Panc1 (cell line): ENCODE measurements at regions not wholly inside any gene's neighbourhood (a gene's known extent, or its start where the extent isn't known, plus 50 kb on each side); places are given as distances from the start of the nearest gene placed in this dataset.

Source experiments
- ATAC-seq: fragments of 200-7000 bp; cut with Tn5 transposase; 2 replicates; pipeline ENCODE4 v1.9.1; 2020; ENCODE audit warnings: mild to moderate bottlenecking, moderate library complexity
- BruUV-seq: library from RNA; stranded (reverse); fragments of 400-500 nt; replicated peaks from 2 replicates; lab custom pipeline; 2021; lab: Mats Ljungman, UMichigan
- CTCF ChIA-PET: fragments of 300-600 bp; sonication (Branson Sonifier 250); formaldehyde crosslinking; loops from one replicate; lab custom pipeline; 2022; ENCODE audit warnings: antibody characterized with exemption; lab: Charles Lee
- POLR2A ChIA-PET: fragments of 300-600 bp; sonication (Branson Sonifier 250); formaldehyde crosslinking; loops from one replicate; lab custom pipeline; 2022; ENCODE audit warnings: antibody characterized with exemption; lab: Charles Lee
- DNase-seq: peaks from one replicate; pipeline ENCODE4 v3.0.0-alpha.2; 2010; ENCODE audit warnings: low read depth, low spot score
- H3K27ac ChIP-seq: 2 replicates; pipeline ENCODE4 v1.5.1; 2011; ENCODE audit warnings: mild to moderate bottlenecking, low read length, inconsistent platforms
- H3K27me3 ChIP-seq: fragments of 200-500 bp; sonication (Bioruptor generic); 2 replicates; pipeline ENCODE4 v1.6.0; 2014; ENCODE audit warnings: low read length, inconsistent platforms; ENCODE audit not compliant: control insufficient read depth, insufficient read depth
- H3K36me3 ChIP-seq: fragments of 200-500 bp; sonication (Bioruptor generic); 2 replicates; pipeline ENCODE4 v1.5.1; 2014; ENCODE audit warnings: inconsistent platforms, mild to moderate bottlenecking, low read length, moderate library complexity; ENCODE audit not compliant: control insufficient read depth, insufficient read depth
- H3K4me1 ChIP-seq: 2 replicates; pipeline ENCODE4 v1.5.1; 2011; ENCODE audit warnings: inconsistent platforms, mild to moderate bottlenecking, low read length, moderate library complexity; ENCODE audit not compliant: control insufficient read depth, insufficient read depth
- H3K4me3 ChIP-seq, 2 experiments: 2 replicates each; pipeline ENCODE4 v1.5.1; 2011 to 2012; ENCODE audit warnings: low read depth in 2 of 2, low read length in 2 of 2, mild to moderate bottlenecking in 2 of 2, inconsistent platforms in 1 of 2, moderate library complexity in 1 of 2
- H3K9me3 ChIP-seq: fragments of 200-500 bp; sonication (Bioruptor generic); 2 replicates; pipeline ENCODE4 v1.5.1; 2014; ENCODE audit warnings: low read depth, mild to moderate bottlenecking, inconsistent platforms, low read length, moderate library complexity; ENCODE audit not compliant: control insufficient read depth, insufficient read depth
- CTCF ChIP-seq: fragments of 450-650 bp; IDR thresholded peaks from 2 replicates; pipeline ENCODE4 v1.5.1; 2017; ENCODE audit warnings: mild to moderate bottlenecking
- POLR2AphosphoS5 ChIP-seq: IDR thresholded peaks from 2 replicates; pipeline ENCODE4 v1.6.1; 2012; ENCODE audit warnings: mild to moderate bottlenecking, low read depth, low read length, moderate library complexity
- REST ChIP-seq, 2 experiments: IDR thresholded peaks; 2 replicates each; pipeline ENCODE4 v1.6.1; 2011 to 2012; ENCODE audit warnings: low read depth in 2 of 2, control low read depth in 1 of 2, low read length in 1 of 2, mild to moderate bottlenecking in 1 of 2, moderate library complexity in 1 of 2; ENCODE audit not compliant: insufficient read depth in 1 of 2
- SIN3A ChIP-seq: IDR thresholded peaks from 2 replicates; pipeline ENCODE4 v1.6.1; 2012; ENCODE audit warnings: low read depth, mild to moderate bottlenecking, low read length, moderate library complexity, borderline replicate concordance; ENCODE audit not compliant: insufficient read depth
- TCF7L2 ChIP-seq: IDR thresholded peaks from 2 replicates; pipeline ENCODE4 v1.6.1; 2011; ENCODE audit warnings: mild to moderate bottlenecking, low read depth, low read length, inconsistent platforms
- in situ Hi-C: cut with HindIII; loops from 2 replicates; pipeline ENCODE4 v1.10.0; 2016; ENCODE audit warnings: low sequenced_read_pairs, low pct_unique_long_range_greater_than_20kb
- intact Hi-C: fragments of 100-400 bp; cut with micrococcal nuclease; formaldehyde crosslinking; loops from one replicate; pipeline ENCODE4 v1.10.0; 2022; ENCODE audit not compliant: unreplicated experiment

GRCh38 chr4:181971411-181971810 is 271.8 kb upstream of the TENM3 start:
- ATAC-seq (no peak), DNase-seq (no peak)
- Histone ChIP-seq H3K27me3 (no peaks in the 10 kb centered on the region), H3K4me3 (no peak overlapping the region), H3K4me1 (no peaks in the 10 kb centered on the region), H3K36me3 (no peaks in the 10 kb centered on the region), H3K9me3 (no peaks in the 10 kb centered on the region), H3K27ac (no peak overlapping the region)
- ChIA-PET POLR2A (no interaction called here), CTCF (no interaction called here)
- no TSS peak for BruUV-seq
- intact Hi-C loops: no loop called here
- TF ChIP-seq CTCF: no peak
- no peak for TF ChIP-seq REST (IDR thresholded peaks at IDR 0.05; ENCODE audit: insufficient read depth in 1 of 2, low read depth in 2 of 2, low read length in 1 of 2)
- TF ChIP-seq SIN3A: no peak
- TF ChIP-seq POLR2AphosphoS5: no peak
- TF ChIP-seq TCF7L2: no peak
- in situ Hi-C loops: no loop called here

GRCh38 chr4:181971973-181972372 is 271.2 kb upstream of the TENM3 start:
- no TSS peak for BruUV-seq
- no peak for ATAC-seq
- H3K27me3 ChIP-seq: no peaks in the 10 kb centered on the region
- H3K4me1 ChIP-seq: no peaks in the 10 kb centered on the region
- ChIA-PET CTCF (no interaction called here), POLR2A (no interaction called here)
- no peak overlapping the region for H3K4me3 ChIP-seq
- in situ Hi-C loops: no loop called here
- no peaks in the 10 kb centered on the region for H3K36me3 ChIP-seq
- TF ChIP-seq POLR2AphosphoS5: no peak
- no peak for TF ChIP-seq REST (IDR thresholded peaks at IDR 0.05; ENCODE audit: insufficient read depth in 1 of 2, low read depth in 2 of 2, low read length in 1 of 2)
- no peak for TF ChIP-seq SIN3A
- no peak for TF ChIP-seq CTCF
- no peak for TF ChIP-seq TCF7L2
- no peak overlapping the region for H3K27ac ChIP-seq
- intact Hi-C loops: no loop called here
- no peak for DNase-seq
- H3K9me3 ChIP-seq: no peaks in the 10 kb centered on the region
